ENCODE measurements at regions not wholly inside any gene's neighbourhood (a gene's known extent, or its start where the extent isn't known, plus 50 kb on each side); places are given as distances from the start of the nearest gene placed in this dataset.
A peak's percentile ranks its signal among the peaks of the same experiment; 100 is the strongest.

DNA sequence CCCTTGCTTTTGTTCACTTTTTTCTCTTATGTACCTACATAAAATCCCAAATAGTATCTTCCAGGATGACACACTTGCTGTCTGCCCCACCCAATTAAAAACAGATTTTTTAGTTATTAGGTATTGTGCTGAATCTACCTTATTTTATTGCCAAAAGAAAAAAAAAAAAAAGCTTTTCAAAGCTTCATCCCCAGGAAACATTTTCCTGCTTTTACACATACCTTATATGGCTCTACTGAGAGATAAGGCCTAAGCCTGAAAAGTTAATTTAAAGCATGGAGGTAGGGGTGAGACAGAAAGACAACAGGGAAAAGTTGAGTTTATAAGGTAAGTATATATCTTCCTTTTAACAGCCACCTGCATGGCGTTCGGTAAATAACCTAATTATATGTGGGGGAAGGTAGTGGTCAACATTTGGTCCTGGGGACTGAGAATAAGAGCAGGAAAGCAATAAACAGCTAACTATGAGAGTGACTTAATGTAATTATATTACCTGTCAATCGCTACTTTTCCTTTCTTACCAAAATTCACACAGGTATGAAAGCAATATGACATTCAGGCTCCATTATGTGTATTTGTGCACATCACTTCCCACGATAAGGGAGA is 54.6 kb upstream of the BOLA1 start:
- H3K9me3 ChIP-seq (replicated peaks in 1 of 2; ENCODE audit: control insufficient read depth in 1 of 2, insufficient read depth in 1 of 2, low read length in 2 of 2): no peaks in the 10 kb centered on the region
- peaks cover 16 to 28% of the 10 kb centered on the region in 2 donors for H3K36me3 Mint-ChIP-seq
- WGBS (ENCODE audit: insufficient coverage): no CpG with 5 or more reads among the region's 4 CpGs
- H3K4me1 ChIP-seq (ENCODE audit: control insufficient read depth in 1 of 2, insufficient read depth in 2 of 2, low read length in 2 of 2): peaks cover 46 to 61% of the 10 kb centered on the region in 2 donors
- H3K4me3 Mint-ChIP-seq: peak overlapping the region in 1 of 2 donors; percentile 30
- H3K27ac Mint-ChIP-seq: peak overlapping the region in 1 of 7 donors; percentile 35
- no peak overlapping the region for H2AFZ ChIP-seq (ENCODE audit: insufficient read depth, low read depth, low read length, poor library complexity, severe bottlenecking)
- no peak for DNase-seq
- H4K20me1 ChIP-seq (ENCODE audit: insufficient read depth, low read length): peaks cover 9% of the 10 kb centered on the region
- H3K27me3 Mint-ChIP-seq (ENCODE audit: low read depth in 3 of 3): no peaks in the 10 kb centered on the region
- no peak overlapping the region for H3K9ac ChIP-seq (ENCODE audit: insufficient read depth, low read length, poor library complexity, severe bottlenecking)
- peaks cover 0 to 15% of the 10 kb centered on the region in 2 donors for H3K36me3 ChIP-seq (replicated peaks in 1 of 2; ENCODE audit: control insufficient read depth in 1 of 2, insufficient read depth in 2 of 2, low read length in 2 of 2)
- intact Hi-C loops (cut with micrococcal nuclease): no loop called here
- H3K27me3 ChIP-seq (ENCODE audit: control insufficient read depth in 2 of 2, insufficient read depth in 2 of 2, low read length in 2 of 2): no peaks in the 10 kb centered on the region
- H3K9me3 Mint-ChIP-seq: no peaks in the 10 kb centered on the region
- H3K4me2 ChIP-seq (replicated peaks; ENCODE audit: extremely low read depth, low read length, poor library complexity, severe bottlenecking): peak overlapping the region; percentile 40
- H3K79me2 ChIP-seq (ENCODE audit: insufficient read depth, low read length): peaks cover 66% of the 10 kb centered on the region
- TF ChIP-seq, protein P1, sequence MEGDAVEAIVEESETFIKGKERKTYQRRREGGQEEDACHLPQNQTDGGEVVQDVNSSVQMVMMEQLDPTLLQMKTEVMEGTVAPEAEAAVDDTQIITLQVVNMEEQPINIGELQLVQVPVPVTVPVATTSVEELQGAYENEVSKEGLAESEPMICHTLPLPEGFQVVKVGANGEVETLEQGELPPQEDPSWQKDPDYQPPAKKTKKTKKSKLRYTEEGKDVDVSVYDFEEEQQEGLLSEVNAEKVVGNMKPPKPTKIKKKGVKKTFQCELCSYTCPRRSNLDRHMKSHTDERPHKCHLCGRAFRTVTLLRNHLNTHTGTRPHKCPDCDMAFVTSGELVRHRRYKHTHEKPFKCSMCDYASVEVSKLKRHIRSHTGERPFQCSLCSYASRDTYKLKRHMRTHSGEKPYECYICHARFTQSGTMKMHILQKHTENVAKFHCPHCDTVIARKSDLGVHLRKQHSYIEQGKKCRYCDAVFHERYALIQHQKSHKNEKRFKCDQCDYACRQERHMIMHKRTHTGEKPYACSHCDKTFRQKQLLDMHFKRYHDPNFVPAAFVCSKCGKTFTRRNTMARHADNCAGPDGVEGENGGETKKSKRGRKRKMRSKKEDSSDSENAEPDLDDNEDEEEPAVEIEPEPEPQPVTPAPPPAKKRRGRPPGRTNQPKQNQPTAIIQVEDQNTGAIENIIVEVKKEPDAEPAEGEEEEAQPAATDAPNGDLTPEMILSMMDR (IDR thresholded peaks at IDR 0.05): no peak
- peaks cover 56% of the 10 kb centered on the region for H3K4me1 Mint-ChIP-seq
- H3K27ac ChIP-seq (ENCODE audit: low read depth in 1 of 2, low read length in 2 of 2): peak overlapping the region in 1 of 2 donors; percentile 42
- H3K4me3 ChIP-seq (replicated peaks in 1 of 3; ENCODE audit: low read depth in 2 of 3, low read length in 3 of 3): peak overlapping the region in 1 of 3 experiments; percentile 81

DNA sequence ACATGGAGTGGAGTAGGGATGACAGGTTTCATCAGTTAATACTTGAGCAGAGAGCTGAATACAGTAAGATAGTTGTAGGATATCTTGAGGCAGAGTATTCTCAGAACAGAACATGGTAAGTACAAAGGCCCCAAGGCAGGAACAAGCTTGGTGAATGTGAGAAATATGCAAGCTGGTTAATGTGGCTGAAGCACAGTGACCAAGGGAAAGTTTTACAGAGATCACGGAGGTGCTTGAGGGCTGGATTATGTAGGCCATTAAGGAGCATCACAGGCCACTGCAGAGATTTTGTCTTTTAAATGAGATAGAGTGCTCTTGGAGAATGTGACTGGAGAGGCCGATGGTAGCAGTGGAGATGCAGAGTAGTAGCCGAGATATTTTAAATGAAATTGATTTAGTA is 54.0 kb upstream of the BOLA1 start:
- no peaks in the 10 kb centered on the region for H3K27me3 Mint-ChIP-seq (ENCODE audit: low read depth in 3 of 3)
- Histone ChIP-seq H2AFZ (ENCODE audit: insufficient read depth, low read depth, low read length, poor library complexity, severe bottlenecking) (no peak overlapping the region), H3K27me3 (ENCODE audit: control insufficient read depth in 2 of 2, insufficient read depth in 2 of 2, low read length in 2 of 2) (no peaks in the 10 kb centered on the region), H3K4me3 (replicated peaks in 1 of 3; ENCODE audit: low read depth in 2 of 3, low read length in 3 of 3) (peak overlapping the region in 1 of 3 experiments; percentile 81), H3K4me1 (ENCODE audit: control insufficient read depth in 1 of 2, insufficient read depth in 2 of 2, low read length in 2 of 2) (peaks cover 49 to 65% of the 10 kb centered on the region in 2 donors), H3K79me2 (ENCODE audit: insufficient read depth, low read length) (peaks cover 70% of the 10 kb centered on the region), H4K20me1 (ENCODE audit: insufficient read depth, low read length) (peaks cover 9% of the 10 kb centered on the region), H3K4me2 (replicated peaks; ENCODE audit: extremely low read depth, low read length, poor library complexity, severe bottlenecking) (peak overlapping the region; percentile 40), H3K9me3 (replicated peaks in 1 of 2; ENCODE audit: control insufficient read depth in 1 of 2, insufficient read depth in 1 of 2, low read length in 2 of 2) (no peaks in the 10 kb centered on the region), H3K27ac (ENCODE audit: low read depth in 1 of 2, low read length in 2 of 2) (peak overlapping the region in 1 of 2 donors; percentile 42), H3K36me3 (replicated peaks in 1 of 2; ENCODE audit: control insufficient read depth in 1 of 2, insufficient read depth in 2 of 2, low read length in 2 of 2) (peaks cover 0 to 15% of the 10 kb centered on the region in 2 donors), H3K9ac (ENCODE audit: insufficient read depth, low read length, poor library complexity, severe bottlenecking) (no peak overlapping the region)
- peaks cover 16 to 28% of the 10 kb centered on the region in 2 donors for H3K36me3 Mint-ChIP-seq
- H3K9me3 Mint-ChIP-seq: no peaks in the 10 kb centered on the region
- H3K27ac Mint-ChIP-seq: peak overlapping the region in 4 of 7 donors; percentile 2 to 37 (median 31)
- H3K4me1 Mint-ChIP-seq: peaks cover 60% of the 10 kb centered on the region
- no peak for DNase-seq
- intact Hi-C loops (cut with micrococcal nuclease): no loop called here
- TF ChIP-seq, protein P1 (IDR thresholded peaks at IDR 0.05): no peak
- peak overlapping the region; percentile 1 to 4 for H3K4me3 Mint-ChIP-seq
- 78% methylated on average over 3 of the region's 3 CpGs for WGBS (ENCODE audit: insufficient coverage)

Data from CD14-positive monocyte (primary cell).